Stomach smooth muscle (tissue), 2 donors: ENCODE measurements at regions not wholly inside any gene's neighbourhood (a gene's known extent, or its start where the extent isn't known, plus 50 kb on each side); places are given as distances from the start of the nearest gene placed in this dataset.
"Not testable (repeated sequence)": the region's sequence is repeated elsewhere in the genome, so short reads cannot be mapped to it uniquely, and the experiment has no call there.

Source experiments
- H3K27ac ChIP-seq: one replicate; pipeline ENCODE4 v1.7.0; 2013; ENCODE audit warnings: mild to moderate bottlenecking, low read length, inconsistent platforms
- H3K27me3 ChIP-seq, 2 donors: one replicate each; pipeline ENCODE4 v1.7.0; 2013; ENCODE audit warnings: low read length in 2 of 2; ENCODE audit not compliant: insufficient read depth in 2 of 2, control insufficient read depth in 1 of 2
- H3K36me3 ChIP-seq, 2 donors: one replicate each; pipeline ENCODE4 v1.7.0; 2013; ENCODE audit warnings: low read length in 2 of 2; ENCODE audit not compliant: control insufficient read depth in 2 of 2, insufficient read depth in 2 of 2
- H3K4me1 ChIP-seq: one replicate; pipeline ENCODE4 v1.7.0; 2013; ENCODE audit warnings: low read length; ENCODE audit not compliant: control insufficient read depth, insufficient read depth
- H3K4me3 ChIP-seq, 2 donors: one replicate each; pipeline ENCODE4 v1.7.0; 2013; ENCODE audit warnings: low read length in 2 of 2
- H3K9ac ChIP-seq, 2 donors: one replicate each; pipeline ENCODE4 v1.7.0; 2013; ENCODE audit warnings: low read length in 2 of 2, mild to moderate bottlenecking in 1 of 2
- H3K9me3 ChIP-seq, 2 donors: one replicate each; pipeline ENCODE4 v1.7.0; 2013; ENCODE audit warnings: low read length in 2 of 2; ENCODE audit not compliant: control insufficient read depth in 2 of 2
- donor health status: healthy.
- donor health status: Pancreatic carcinoma.

- Histone ChIP-seq H3K9me3 (peaks cover 0 to under 1% of the 10 kb centered on the region in 2 donors), H3K9ac (no peak overlapping the region), H3K4me3 (no peak overlapping the region), H3K27ac (no peak overlapping the region), H3K4me1 (no peaks in the 10 kb centered on the region), H3K27me3 (no peaks in the 10 kb centered on the region), H3K36me3 (no peaks in the 10 kb centered on the region)
These were observed 827.2 kb downstream of the EPHA4 start for GRCh38 chr2:220744861-220745260.

- H3K9me3 ChIP-seq = no peaks in the 10 kb centered on the region
- no peak overlapping the region for H3K9ac ChIP-seq
- H3K27ac ChIP-seq = no peak overlapping the region
- no peak overlapping the region for H3K4me3 ChIP-seq
- no peaks in the 10 kb centered on the region for H3K27me3 ChIP-seq
- H3K4me1 ChIP-seq = no peaks in the 10 kb centered on the region
- no peaks in the 10 kb centered on the region for H3K36me3 ChIP-seq
These were observed 826.4 kb downstream of the EPHA4 start for GRCh38 chr2:220745682-220746081.

GRCh38 chr2:220747736-220748135 lies 824.4 kb downstream of the EPHA4 start:
- Histone ChIP-seq H3K36me3 (no peaks in the 10 kb centered on the region), H3K27me3 (no peaks in the 10 kb centered on the region), H3K9me3 (no peaks in the 10 kb centered on the region), H3K9ac (no peak overlapping the region), H3K4me3 (no peak overlapping the region), H3K4me1 (no peaks in the 10 kb centered on the region), H3K27ac (no peak overlapping the region)

- Histone ChIP-seq H3K27me3 (no peaks in the 10 kb centered on the region), H3K27ac (no peak overlapping the region), H3K4me1 (no peaks in the 10 kb centered on the region), H3K4me3 (no peak overlapping the region), H3K9ac (no peak overlapping the region), H3K36me3 (no peaks in the 10 kb centered on the region), H3K9me3 (no peaks in the 10 kb centered on the region)
These were observed 823.1 kb downstream of the EPHA4 start for GRCh38 chr2:220748875-220749479.

- H3K27ac ChIP-seq = no peak overlapping the region
- H3K27me3 ChIP-seq = no peaks in the 10 kb centered on the region
- H3K4me1 ChIP-seq = no peaks in the 10 kb centered on the region
- H3K36me3 ChIP-seq = no peaks in the 10 kb centered on the region
- no peak overlapping the region for H3K4me3 ChIP-seq
- no peaks in the 10 kb centered on the region for H3K9me3 ChIP-seq
- no peak overlapping the region for H3K9ac ChIP-seq
These were observed 818.6 kb downstream of the EPHA4 start for GRCh38 chr2:220753486-220753885.

- no peak overlapping the region for H3K27ac ChIP-seq
- no peaks in the 10 kb centered on the region for H3K4me1 ChIP-seq
- no peaks in the 10 kb centered on the region for H3K27me3 ChIP-seq
- no peak overlapping the region for H3K9ac ChIP-seq
- H3K4me3 ChIP-seq = no peak overlapping the region
- H3K9me3 ChIP-seq = no peaks in the 10 kb centered on the region
- no peaks in the 10 kb centered on the region for H3K36me3 ChIP-seq
These were observed 815.5 kb downstream of the EPHA4 start for GRCh38 chr2:220756653-220757052.

GRCh38 chr2:220758376-220758775 lies 813.7 kb downstream of the EPHA4 start:
- H3K9me3 ChIP-seq, H3K27me3 ChIP-seq, H3K4me1 ChIP-seq, H3K27ac ChIP-seq, H3K4me3 ChIP-seq, H3K9ac ChIP-seq, H3K36me3 ChIP-seq: not testable (repeated sequence)

- H3K9ac ChIP-seq = no peak overlapping the region
- no peak overlapping the region for H3K4me3 ChIP-seq
- no peaks in the 10 kb centered on the region for H3K36me3 ChIP-seq
- H3K4me1 ChIP-seq = no peaks in the 10 kb centered on the region
- no peak overlapping the region for H3K27ac ChIP-seq
- no peaks in the 10 kb centered on the region for H3K9me3 ChIP-seq
- no peaks in the 10 kb centered on the region for H3K27me3 ChIP-seq
These were observed 807.9 kb downstream of the EPHA4 start for GRCh38 chr2:220764171-220764570.

GRCh38 chr2:220767591-220768255 lies 804.4 kb downstream of the EPHA4 start:
- no peak overlapping the region for H3K27ac ChIP-seq
- H3K9ac ChIP-seq = no peak overlapping the region
- H3K4me1 ChIP-seq = no peaks in the 10 kb centered on the region
- H3K9me3 ChIP-seq = no peaks in the 10 kb centered on the region
- no peaks in the 10 kb centered on the region for H3K27me3 ChIP-seq
- no peaks in the 10 kb centered on the region for H3K36me3 ChIP-seq
- no peak overlapping the region for H3K4me3 ChIP-seq

- Histone ChIP-seq H3K9me3 (no peaks in the 10 kb centered on the region), H3K27ac (no peak overlapping the region), H3K9ac (no peak overlapping the region), H3K4me3 (no peak overlapping the region), H3K27me3 (no peaks in the 10 kb centered on the region), H3K4me1 (no peaks in the 10 kb centered on the region), H3K36me3 (no peaks in the 10 kb centered on the region)
These were observed 796.1 kb downstream of the EPHA4 start for GRCh38 chr2:220775856-220776488.

GRCh38 chr2:220779076-220779475 lies 793.0 kb downstream of the EPHA4 start:
- not testable (repeated sequence) for H3K27ac ChIP-seq, H3K9ac ChIP-seq, H3K27me3 ChIP-seq, H3K4me1 ChIP-seq, H3K4me3 ChIP-seq, H3K36me3 ChIP-seq, H3K9me3 ChIP-seq
